B cell (primary cell): ENCODE measurements at regions not wholly inside any gene's neighbourhood (a gene's known extent, or its start where the extent isn't known, plus 50 kb on each side); places are given as distances from the start of the nearest gene placed in this dataset.

ENCODE experiments used
- ATAC-seq: fragments of 200-7000 bp; cut with Tn5 transposase; one replicate; pipeline ENCODE4 v1.10.0; 2021; ENCODE audit warnings: low read depth, mild to moderate bottlenecking, moderate number of reproducible peaks, moderate library complexity
- CTCF ChIA-PET: fragments of 350-600 bp; sonication (Branson Sonifier 250); formaldehyde crosslinking; loops from one replicate; lab custom pipeline; 2021; ENCODE audit warnings: antibody characterized with exemption, inconsistent platforms; lab: Charles Lee
- POLR2A ChIA-PET: fragments of 350-600 bp; sonication (Branson Sonifier 250); formaldehyde crosslinking; loops from one replicate; lab custom pipeline; 2021; ENCODE audit warnings: antibody characterized with exemption; lab: Charles Lee
- DNase-seq: peaks from one replicate; pipeline ENCODE4 v3.0.0; 2013
- H2AFZ ChIP-seq: 2 replicates; pipeline ENCODE4 v1.6.1; 2012; ENCODE audit warnings: mild to moderate bottlenecking, low read depth, low read length; ENCODE audit not compliant: insufficient read depth, poor library complexity, severe bottlenecking
- H3K27ac ChIP-seq, 2 donors: 1 replicate in 1 of 2; 2 replicates in 1 of 2; pipeline ENCODE4 v1.5.1; 2012 to 2013; ENCODE audit warnings: low read length in 2 of 2, mild to moderate bottlenecking in 2 of 2, moderate library complexity in 1 of 2
- H3K27me3 ChIP-seq, 4 experiments: fragments of 200-600 bp in 1 of 4; sonication (generic) in 1 of 4; replicated peaks in 1 of 4; 1 replicate in 2 of 4; 2 replicates in 2 of 4; pipeline versions ENCODE4 v1.6.1 to v1.7.0; 2013 to 2016; ENCODE audit warnings: low read length in 3 of 4, mild to moderate bottlenecking in 2 of 4, mixed read lengths in 1 of 4, moderate library complexity in 1 of 4; ENCODE audit not compliant: insufficient read depth in 4 of 4, control insufficient read depth in 3 of 4; ENCODE audit errors: control extremely low read depth in 1 of 4
- H3K36me3 ChIP-seq, 2 experiments: replicated peaks in 1 of 2; 1 replicate in 1 of 2; 2 replicates in 1 of 2; pipeline versions ENCODE4 v1.6.1 to v1.7.1; 2013; ENCODE audit warnings: low read length in 1 of 2; ENCODE audit not compliant: insufficient read depth in 2 of 2, control insufficient read depth in 1 of 2; ENCODE audit errors: control extremely low read depth in 1 of 2, extremely low read depth in 1 of 2
- H3K4me1 ChIP-seq, 2 donors: fragments of 200-600 bp in 1 of 2; sonication (generic) in 1 of 2; 1 replicate in 1 of 2; 2 replicates in 1 of 2; pipeline versions ENCODE4 v1.5.1 to v1.6.1; 2013 to 2017; ENCODE audit warnings: low read length in 2 of 2; ENCODE audit not compliant: control insufficient read depth in 2 of 2, insufficient read depth in 2 of 2
- H3K4me2 ChIP-seq: replicated peaks from 2 replicates; pipeline ENCODE3; 2012; ENCODE audit warnings: mild to moderate bottlenecking, low read depth, low read length; ENCODE audit not compliant: poor library complexity, severe bottlenecking
- H3K4me3 ChIP-seq, 5 experiments: fragments of 200-600 bp in 1 of 5; sonication (generic) in 1 of 5; 1 replicate in 3 of 5; 2 replicates in 2 of 5; pipeline versions ENCODE4 v1.5.1 to v1.7.0; 2011 to 2016; ENCODE audit warnings: low read length in 4 of 5, mild to moderate bottlenecking in 4 of 5, low read depth in 2 of 5, control low read depth in 1 of 5, moderate library complexity in 1 of 5; ENCODE audit not compliant: insufficient read depth in 1 of 5; ENCODE audit errors: control extremely low read depth in 1 of 5, extremely low read depth in 1 of 5
- H3K79me2 ChIP-seq: fragments of 200-600 bp; sonication (generic); one replicate; pipeline ENCODE4 v1.6.0; 2016; ENCODE audit warnings: low read length; ENCODE audit not compliant: control insufficient read depth, insufficient read depth
- H3K9ac ChIP-seq: fragments of 200-600 bp; sonication (generic); 2 replicates; pipeline ENCODE4 v1.6.1; 2017; ENCODE audit warnings: mild to moderate bottlenecking, low read length, moderate library complexity
- H3K9me3 ChIP-seq, 3 donors: one replicate each; pipeline versions ENCODE4 v1.6.1 to v1.7.1; 2013; ENCODE audit warnings: low read length in 2 of 3; ENCODE audit not compliant: control insufficient read depth in 2 of 3, insufficient read depth in 1 of 3; ENCODE audit errors: control extremely low read depth in 1 of 3
- H4K20me1 ChIP-seq: 2 replicates; pipeline ENCODE4 v1.6.0; 2012; ENCODE audit warnings: mild to moderate bottlenecking, low read length; ENCODE audit not compliant: insufficient read depth, control insufficient read depth, poor library complexity, severe bottlenecking
- H3K27ac Mint-ChIP-seq: one replicate; pipeline ENCODE4 v1.8.0; 2021; ENCODE audit warnings: mixed read lengths
- H3K27me3 Mint-ChIP-seq: one replicate; pipeline ENCODE4 v1.8.0; 2021; ENCODE audit warnings: mixed read lengths
- H3K4me1 Mint-ChIP-seq: one replicate; pipeline ENCODE4 v1.8.0; 2021; ENCODE audit warnings: mixed read lengths
- H3K4me3 Mint-ChIP-seq: one replicate; pipeline ENCODE4 v1.8.0; 2021; ENCODE audit warnings: mixed read lengths
- H3K9me3 Mint-ChIP-seq: one replicate; pipeline ENCODE4 v1.8.0; 2022; ENCODE audit warnings: mixed read lengths; ENCODE audit not compliant: insufficient read depth
- EZH2 ChIP-seq: IDR thresholded peaks from 2 replicates; pipeline ENCODE4 v1.6.1; 2012; ENCODE audit warnings: borderline replicate concordance, low read depth, mild to moderate bottlenecking, moderate library complexity, low read length; ENCODE audit not compliant: insufficient read depth, poor library complexity, severe bottlenecking
- WGBS: methylation state at CpG from one replicate; pipeline ENCODE4 v1.1.5; 2013; ENCODE audit warnings: missing lambda C conversion rate; ENCODE audit not compliant: insufficient coverage; 5-methylcytosine and 5-hydroxymethylcytosine counted together
- intact Hi-C: fragments of 100-400 bp; cut with micrococcal nuclease; formaldehyde crosslinking; loops from one replicate; pipeline ENCODE4 v1.10.0; 2022
- TF ChIP-seq, protein P1 (sequence below): fragments of 200-600 bp; IDR thresholded peaks from one replicate; pipeline ENCODE4 v1.8.0; 2022; ENCODE audit warnings: antibody characterized with exemption, mild to moderate bottlenecking

DNA sequence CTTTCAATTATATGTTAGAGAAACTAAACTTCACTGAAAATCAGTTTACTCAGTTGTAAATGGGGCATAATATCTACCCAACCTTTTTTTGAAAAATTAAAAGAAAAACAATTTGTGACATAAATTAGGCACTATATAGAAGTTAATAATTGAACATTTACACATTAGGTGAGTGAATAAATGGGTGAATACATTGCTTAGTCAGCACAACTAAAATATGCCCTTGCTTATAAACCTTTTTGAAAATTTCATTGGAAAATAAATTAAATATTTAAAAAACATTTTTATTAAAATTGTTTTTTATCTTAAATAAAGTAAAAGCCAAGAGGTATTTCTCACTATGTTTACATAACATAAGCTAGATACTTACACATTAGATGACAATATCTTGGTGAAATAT, 994.5 kb upstream of the TENM4 start:
- intact Hi-C loops, result no loop called here
- no peaks in the 10 kb centered on the region for H3K4me1 ChIP-seq
- H3K27me3 ChIP-seq, result no peaks in the 10 kb centered on the region
- Mint-ChIP-seq H3K27ac (no peak overlapping the region), H3K27me3 (no peaks in the 10 kb centered on the region), H3K4me1 (no peaks in the 10 kb centered on the region), H3K9me3 (no peaks in the 10 kb centered on the region), H3K4me3 (no peak overlapping the region)
- H3K4me2 ChIP-seq, result no peak overlapping the region
- no peaks in the 10 kb centered on the region for H4K20me1 ChIP-seq
- H3K79me2 ChIP-seq, result no peaks in the 10 kb centered on the region
- no peak for ATAC-seq
- H3K9me3 ChIP-seq, result no peaks in the 10 kb centered on the region
- no peak overlapping the region for H3K27ac ChIP-seq
- no peak overlapping the region for H2AFZ ChIP-seq
- ChIA-PET CTCF (no interaction called here), POLR2A (no interaction called here)
- H3K4me3 ChIP-seq, result no peak overlapping the region
- no peak for TF ChIP-seq EZH2
- TF ChIP-seq, protein P1, sequence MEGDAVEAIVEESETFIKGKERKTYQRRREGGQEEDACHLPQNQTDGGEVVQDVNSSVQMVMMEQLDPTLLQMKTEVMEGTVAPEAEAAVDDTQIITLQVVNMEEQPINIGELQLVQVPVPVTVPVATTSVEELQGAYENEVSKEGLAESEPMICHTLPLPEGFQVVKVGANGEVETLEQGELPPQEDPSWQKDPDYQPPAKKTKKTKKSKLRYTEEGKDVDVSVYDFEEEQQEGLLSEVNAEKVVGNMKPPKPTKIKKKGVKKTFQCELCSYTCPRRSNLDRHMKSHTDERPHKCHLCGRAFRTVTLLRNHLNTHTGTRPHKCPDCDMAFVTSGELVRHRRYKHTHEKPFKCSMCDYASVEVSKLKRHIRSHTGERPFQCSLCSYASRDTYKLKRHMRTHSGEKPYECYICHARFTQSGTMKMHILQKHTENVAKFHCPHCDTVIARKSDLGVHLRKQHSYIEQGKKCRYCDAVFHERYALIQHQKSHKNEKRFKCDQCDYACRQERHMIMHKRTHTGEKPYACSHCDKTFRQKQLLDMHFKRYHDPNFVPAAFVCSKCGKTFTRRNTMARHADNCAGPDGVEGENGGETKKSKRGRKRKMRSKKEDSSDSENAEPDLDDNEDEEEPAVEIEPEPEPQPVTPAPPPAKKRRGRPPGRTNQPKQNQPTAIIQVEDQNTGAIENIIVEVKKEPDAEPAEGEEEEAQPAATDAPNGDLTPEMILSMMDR, result no peak
- no peak for DNase-seq
- H3K36me3 ChIP-seq, result no peaks in the 10 kb centered on the region
- H3K9ac ChIP-seq, result no peak overlapping the region

DNA sequence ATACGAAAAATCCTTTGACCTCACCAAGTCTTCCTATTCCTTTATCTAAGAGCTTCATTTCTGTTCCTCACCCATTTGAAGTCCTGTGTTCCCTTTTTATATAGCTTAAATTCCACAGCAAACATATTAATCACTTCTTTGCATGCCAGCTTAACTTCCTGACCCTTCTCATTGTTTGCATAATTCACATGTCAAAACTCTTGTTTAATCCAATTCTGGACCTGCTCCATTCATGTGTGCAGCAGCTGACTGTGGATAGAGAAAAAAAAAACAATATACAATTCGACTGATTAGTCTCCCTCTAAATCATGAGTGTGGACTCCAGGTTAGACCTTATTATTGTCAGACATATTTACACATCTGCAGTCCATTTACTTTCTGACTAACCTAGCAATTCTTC, 991.2 kb upstream of the TENM4 start:
- ATAC-seq, result no peak
- WGBS, result 58% methylated on average over 1 of the region's 2 CpGs
- H3K9me3 Mint-ChIP-seq, result peaks cover 8% of the 10 kb centered on the region

More for the DNA sequence above, 991.2 kb upstream of the TENM4 start:
- Histone ChIP-seq H3K9me3 (no peaks in the 10 kb centered on the region), H3K4me2 (no peak overlapping the region), H2AFZ (no peak overlapping the region), H3K36me3 (no peaks in the 10 kb centered on the region), H3K27ac (no peak overlapping the region), H3K4me1 (no peaks in the 10 kb centered on the region), H3K27me3 (no peaks in the 10 kb centered on the region), H4K20me1 (no peaks in the 10 kb centered on the region), H3K4me3 (no peak overlapping the region), H3K79me2 (no peaks in the 10 kb centered on the region), H3K9ac (no peak overlapping the region)
- H3K4me3 Mint-ChIP-seq, result no peak overlapping the region
- H3K27ac Mint-ChIP-seq, result no peak overlapping the region
- no peaks in the 10 kb centered on the region for H3K4me1 Mint-ChIP-seq
- ChIA-PET CTCF (no interaction called here), POLR2A (no interaction called here)
- no peaks in the 10 kb centered on the region for H3K27me3 Mint-ChIP-seq
- TF ChIP-seq, protein P1, result no peak
- TF ChIP-seq EZH2, result no peak
- DNase-seq, result no peak
- intact Hi-C loops, result no loop called here
